22Rv1 (cell line): ENCODE measurements at regions not wholly inside any gene's neighbourhood (a gene's known extent, or its start where the extent isn't known, plus 50 kb on each side); places are given as distances from the start of the nearest gene placed in this dataset.

Source experiments
- H3K27ac ChIP-seq: fragments of 450-650 bp; 2 replicates; pipeline ENCODE4 v1.5.1; 2017
- ZFX ChIP-seq: fragments of 450-650 bp; IDR thresholded peaks from 2 replicates; pipeline ENCODE4 v1.6.1; 2017; ENCODE audit warnings: antibody characterized with exemption, borderline replicate concordance
- TF ChIP-seq, protein P1 (sequence below): fragments of 450-650 bp; IDR thresholded peaks from 2 replicates; pipeline ENCODE4 v1.5.1; 2017; ENCODE audit warnings: mild to moderate bottlenecking

DNA sequence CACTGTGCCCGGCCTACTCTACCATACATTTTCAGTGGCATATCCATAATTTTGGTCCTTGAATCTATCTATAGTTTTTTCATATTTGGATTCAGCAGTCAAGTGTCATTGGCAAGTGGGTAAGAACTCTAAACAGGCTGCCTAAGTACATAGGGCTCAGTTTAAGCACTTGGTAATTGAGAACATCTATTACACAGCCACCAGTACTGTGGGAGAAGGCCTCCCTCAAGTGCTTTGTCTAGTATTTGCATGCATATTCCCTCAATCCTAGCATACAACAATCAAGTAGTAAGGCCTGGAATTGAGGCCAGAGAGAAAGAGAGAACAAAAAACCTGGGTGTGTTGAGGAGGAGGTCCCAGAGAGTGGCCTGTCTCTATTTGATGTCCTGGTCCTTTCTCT lies 325.2 kb downstream of the USP25 start:
- no peak overlapping the region for H3K27ac ChIP-seq
- no peak for TF ChIP-seq ZFX
- TF ChIP-seq, protein P1, sequence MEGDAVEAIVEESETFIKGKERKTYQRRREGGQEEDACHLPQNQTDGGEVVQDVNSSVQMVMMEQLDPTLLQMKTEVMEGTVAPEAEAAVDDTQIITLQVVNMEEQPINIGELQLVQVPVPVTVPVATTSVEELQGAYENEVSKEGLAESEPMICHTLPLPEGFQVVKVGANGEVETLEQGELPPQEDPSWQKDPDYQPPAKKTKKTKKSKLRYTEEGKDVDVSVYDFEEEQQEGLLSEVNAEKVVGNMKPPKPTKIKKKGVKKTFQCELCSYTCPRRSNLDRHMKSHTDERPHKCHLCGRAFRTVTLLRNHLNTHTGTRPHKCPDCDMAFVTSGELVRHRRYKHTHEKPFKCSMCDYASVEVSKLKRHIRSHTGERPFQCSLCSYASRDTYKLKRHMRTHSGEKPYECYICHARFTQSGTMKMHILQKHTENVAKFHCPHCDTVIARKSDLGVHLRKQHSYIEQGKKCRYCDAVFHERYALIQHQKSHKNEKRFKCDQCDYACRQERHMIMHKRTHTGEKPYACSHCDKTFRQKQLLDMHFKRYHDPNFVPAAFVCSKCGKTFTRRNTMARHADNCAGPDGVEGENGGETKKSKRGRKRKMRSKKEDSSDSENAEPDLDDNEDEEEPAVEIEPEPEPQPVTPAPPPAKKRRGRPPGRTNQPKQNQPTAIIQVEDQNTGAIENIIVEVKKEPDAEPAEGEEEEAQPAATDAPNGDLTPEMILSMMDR: no peak

DNA sequence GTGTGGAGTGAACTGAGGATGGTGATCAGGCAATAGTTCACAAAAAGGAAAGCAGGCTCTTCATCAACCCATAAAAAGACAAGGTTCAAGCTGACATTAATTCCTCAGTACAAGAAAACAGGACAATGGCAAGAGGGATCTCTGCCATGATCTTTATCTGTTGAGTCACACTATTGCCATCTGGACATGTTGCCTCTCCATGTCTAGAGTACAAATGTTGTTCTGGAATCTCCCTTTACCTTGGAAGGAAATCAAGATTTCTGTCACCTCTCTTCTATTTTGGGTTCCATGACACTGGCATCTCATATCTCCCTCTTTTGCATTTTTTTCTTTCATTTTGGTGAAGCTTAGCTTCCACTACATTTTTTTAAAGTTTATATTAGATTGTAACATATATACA lies 329.1 kb downstream of the USP25 start:
- H3K27ac ChIP-seq: no peak overlapping the region
- no peak for TF ChIP-seq ZFX
- TF ChIP-seq, protein P1: no peak

- no peak for TF ChIP-seq ZFX
- TF ChIP-seq, protein P1: no peak
- no peak overlapping the region for H3K27ac ChIP-seq
These were observed 330.2 kb downstream of the USP25 start for GRCh38 chr21:16059981-16060380.

GRCh38 chr21:16061194-16061593 lies 331.4 kb downstream of the USP25 start:
- TF ChIP-seq, protein P1: no peak
- TF ChIP-seq ZFX: no peak
- H3K27ac ChIP-seq: no peak overlapping the region

GRCh38 chr21:16069178-16070112 lies 339.7 kb downstream of the USP25 start:
- TF ChIP-seq ZFX: no peak
- TF ChIP-seq, protein P1: no peak
- no peak overlapping the region for H3K27ac ChIP-seq

GRCh38 chr21:16070207-16070651 lies 340.4 kb downstream of the USP25 start:
- TF ChIP-seq, protein P1: no peak
- TF ChIP-seq ZFX: no peak
- H3K27ac ChIP-seq: no peak overlapping the region

DNA sequence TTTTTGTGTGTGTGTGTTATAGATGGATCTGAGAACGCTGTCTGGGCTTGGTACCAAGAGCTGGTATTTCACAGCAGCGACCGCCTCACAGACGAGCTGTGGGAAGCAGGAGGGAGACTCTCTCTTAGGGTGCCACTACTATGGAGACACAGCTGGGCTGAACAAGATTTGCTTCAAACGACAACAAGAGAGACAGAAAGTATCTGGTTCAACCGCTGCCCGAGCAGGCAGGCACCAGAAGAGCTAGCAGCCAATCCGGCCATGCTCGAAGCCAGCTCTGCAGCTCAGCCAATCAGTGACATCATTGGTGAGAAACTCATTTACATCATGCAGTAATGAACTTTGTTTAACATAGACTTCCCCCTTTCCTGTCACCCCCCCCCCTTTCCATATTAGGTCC lies 341.3 kb downstream of the USP25 start:
- TF ChIP-seq ZFX: no peak

DNA sequence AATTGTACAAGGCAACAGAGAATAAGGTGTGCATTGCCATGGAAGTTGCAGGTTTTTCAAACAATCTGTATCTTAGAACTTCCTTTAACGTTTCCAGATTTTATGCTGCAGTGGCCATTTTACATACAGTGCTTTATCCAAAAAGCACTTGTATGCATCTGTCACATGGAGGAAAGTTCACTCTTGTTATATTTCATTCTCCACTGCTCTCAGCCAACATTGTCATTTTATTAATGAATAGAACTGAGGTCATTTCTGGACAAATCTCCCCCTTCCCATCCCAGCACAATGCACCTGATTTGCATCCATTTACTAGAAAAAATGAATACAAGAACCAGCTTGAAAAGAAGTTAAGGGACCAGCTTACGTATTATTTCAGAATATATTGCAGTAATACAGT lies 342.0 kb downstream of the USP25 start:
- no peak overlapping the region for H3K27ac ChIP-seq
- TF ChIP-seq, protein P1: no peak
- TF ChIP-seq ZFX: no peak

More for the DNA sequence above, 341.3 kb downstream of the USP25 start:
- no peak overlapping the region for H3K27ac ChIP-seq
